Lower leg skin (tissue), 4 donors: ENCODE measurements at regions not wholly inside any gene's neighbourhood (a gene's known extent, or its start where the extent isn't known, plus 50 kb on each side); places are given as distances from the start of the nearest gene placed in this dataset.
"Not testable (repeated sequence)": the region's sequence is repeated elsewhere in the genome, so short reads cannot be mapped to it uniquely, and the experiment has no call there.

Experiments used
- DNase-seq, 2 donors: peaks; one replicate each; pipeline ENCODE4 v3.0.0-alpha.2; 2019; ENCODE audit warnings: low spot score in 2 of 2
- H3K4me3 ChIP-seq: fragments of 200-600 bp; sonication (generic); 2 replicates; pipeline ENCODE4 v1.5.1; 2017; ENCODE audit warnings: mild to moderate bottlenecking, low read depth; ENCODE audit not compliant: poor library complexity, severe bottlenecking
- POLR2A ChIP-seq, 2 donors: fragments of 450-650 bp; IDR thresholded peaks; one replicate each; pipeline ENCODE4 v1.6.1; 2016 to 2017; ENCODE audit warnings: antibody characterized with exemption in 2 of 2, mild to moderate bottlenecking in 1 of 2, moderate library complexity in 1 of 2
- WGBS, 2 donors: methylation state at CpG; one replicate each; pipeline ENCODE4 v1.1.5; 2018; 5-methylcytosine and 5-hydroxymethylcytosine counted together
- intact Hi-C: fragments of 100-400 bp; cut with DNase I; formaldehyde crosslinking; loops from one replicate; pipeline ENCODE4 v1.15.0; 2023; ENCODE audit warnings: low total_unique reads
- TF ChIP-seq, protein P1 (sequence below), 3 donors: fragments of 450-650 bp; IDR thresholded peaks; one replicate each; pipeline ENCODE4 v1.5.1; 2016; ENCODE audit warnings: antibody characterized with exemption in 3 of 3, mild to moderate bottlenecking in 3 of 3, moderate library complexity in 2 of 3

DNA sequence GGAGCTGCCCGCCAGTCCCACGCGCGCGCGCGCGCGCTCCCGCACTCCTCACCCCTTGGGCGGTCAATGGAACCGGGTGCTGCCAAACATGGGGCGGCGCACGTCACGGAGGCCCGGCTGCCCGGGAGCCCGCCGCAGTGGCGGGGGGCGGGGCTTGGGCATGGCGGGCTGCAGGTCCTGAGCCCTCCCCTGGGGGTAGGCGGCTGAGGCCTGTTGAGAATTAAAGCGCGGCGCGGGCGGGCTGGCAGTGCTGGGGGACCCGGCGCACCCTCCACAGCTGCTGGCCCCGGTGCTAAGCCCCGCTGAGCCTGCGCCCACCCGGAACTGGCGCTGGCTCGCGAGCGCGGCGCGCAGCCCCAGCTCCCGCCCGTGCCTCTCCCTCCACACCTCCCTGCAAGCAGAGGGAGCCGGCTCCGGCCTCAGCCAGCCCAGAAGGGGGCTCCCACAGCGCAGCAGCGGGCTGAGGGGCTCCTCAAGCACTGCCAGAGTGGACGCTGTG lies 634.2 kb downstream of the ANKRD7 start:
- no peak for TF ChIP-seq POLR2A (IDR thresholded peaks at IDR 0.05)
- TF ChIP-seq, protein P1, sequence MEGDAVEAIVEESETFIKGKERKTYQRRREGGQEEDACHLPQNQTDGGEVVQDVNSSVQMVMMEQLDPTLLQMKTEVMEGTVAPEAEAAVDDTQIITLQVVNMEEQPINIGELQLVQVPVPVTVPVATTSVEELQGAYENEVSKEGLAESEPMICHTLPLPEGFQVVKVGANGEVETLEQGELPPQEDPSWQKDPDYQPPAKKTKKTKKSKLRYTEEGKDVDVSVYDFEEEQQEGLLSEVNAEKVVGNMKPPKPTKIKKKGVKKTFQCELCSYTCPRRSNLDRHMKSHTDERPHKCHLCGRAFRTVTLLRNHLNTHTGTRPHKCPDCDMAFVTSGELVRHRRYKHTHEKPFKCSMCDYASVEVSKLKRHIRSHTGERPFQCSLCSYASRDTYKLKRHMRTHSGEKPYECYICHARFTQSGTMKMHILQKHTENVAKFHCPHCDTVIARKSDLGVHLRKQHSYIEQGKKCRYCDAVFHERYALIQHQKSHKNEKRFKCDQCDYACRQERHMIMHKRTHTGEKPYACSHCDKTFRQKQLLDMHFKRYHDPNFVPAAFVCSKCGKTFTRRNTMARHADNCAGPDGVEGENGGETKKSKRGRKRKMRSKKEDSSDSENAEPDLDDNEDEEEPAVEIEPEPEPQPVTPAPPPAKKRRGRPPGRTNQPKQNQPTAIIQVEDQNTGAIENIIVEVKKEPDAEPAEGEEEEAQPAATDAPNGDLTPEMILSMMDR (IDR thresholded peaks at IDR 0.05), result no peak
- H3K4me3 ChIP-seq, result no peak overlapping the region
- intact Hi-C loops, result no loop called here
- DNase-seq, result no peak
- 88 to 94% methylated on average over 29 to 36 of the region's 49 CpGs for WGBS, 2 donors

DNA sequence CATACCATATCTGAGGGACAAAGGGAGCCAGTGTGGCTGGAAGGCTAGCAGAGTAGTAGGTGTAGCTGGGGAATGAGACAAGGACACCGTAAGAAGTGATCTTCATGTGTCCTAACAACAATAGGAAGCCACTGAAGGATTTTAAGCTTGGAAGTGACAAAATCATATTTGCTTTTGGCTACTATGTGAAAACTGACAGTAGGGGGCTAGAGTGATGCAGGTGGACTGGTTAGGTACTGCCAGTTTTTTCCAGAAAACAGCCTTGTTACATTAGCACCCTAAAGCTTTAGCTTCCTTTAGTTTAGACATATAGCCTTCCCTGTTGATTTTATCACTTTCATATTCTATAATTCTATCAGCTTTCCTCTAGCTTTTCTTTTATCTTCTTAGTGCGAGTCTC lies 637.1 kb downstream of the ANKRD7 start:
- no peak for TF ChIP-seq POLR2A (IDR thresholded peaks at IDR 0.05)
- intact Hi-C loops, result no loop called here
- WGBS, 2 donors, result 67 to 82% methylated on average over 2 of the region's 2 CpGs
- H3K4me3 ChIP-seq, result no peak overlapping the region
- DNase-seq, result no peak

DNA sequence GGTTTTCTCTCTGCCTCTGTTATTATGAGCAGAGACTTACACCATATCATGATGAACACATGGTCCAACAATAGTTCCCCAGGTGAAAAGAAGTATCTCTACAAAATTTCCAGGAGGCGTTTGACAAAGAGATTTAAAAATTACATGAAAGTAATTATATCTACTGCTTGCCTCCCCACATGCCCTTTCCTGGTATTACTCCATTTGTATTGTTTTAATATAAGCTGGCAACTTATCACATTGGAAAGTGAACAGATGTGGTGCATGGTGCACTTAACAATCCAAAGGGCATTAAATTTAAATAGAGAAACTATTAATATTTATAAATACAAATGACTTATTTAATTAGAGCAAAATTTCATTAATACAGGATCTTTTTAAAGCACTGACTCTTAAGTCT lies 638.2 kb downstream of the ANKRD7 start:
- intact Hi-C loops, result no loop called here
- WGBS, 2 donors, result 50 to 63% methylated on average over 1 of the region's 1 CpG
- H3K4me3 ChIP-seq, result no peak overlapping the region
- DNase-seq, result no peak
- TF ChIP-seq, protein P1 (IDR thresholded peaks at IDR 0.05), result no peak
- TF ChIP-seq POLR2A (IDR thresholded peaks at IDR 0.05), result no peak

DNA sequence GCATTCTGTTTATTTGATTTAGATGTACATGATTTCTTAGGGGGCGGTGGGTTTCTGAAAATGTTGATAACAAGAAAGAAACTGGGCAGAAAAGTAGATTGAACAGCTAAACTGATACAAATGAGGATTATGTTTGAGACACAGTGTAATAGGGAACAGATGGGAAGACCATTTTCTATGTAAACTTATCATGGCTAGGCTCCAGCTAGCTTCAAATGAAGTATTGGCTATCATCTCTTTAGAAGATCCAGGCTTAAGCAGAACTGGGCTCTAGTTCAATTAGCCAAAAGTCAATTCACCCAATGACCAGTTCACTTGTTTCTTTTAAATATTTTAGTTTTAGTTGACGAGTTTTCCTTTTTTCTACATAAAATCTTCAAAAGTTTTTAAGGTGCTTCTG lies 639.5 kb downstream of the ANKRD7 start:
- no peak for DNase-seq
- WGBS, 2 donors, result 74 to 84% methylated on average over 2 of the region's 2 CpGs
- intact Hi-C loops, result no loop called here

DNA sequence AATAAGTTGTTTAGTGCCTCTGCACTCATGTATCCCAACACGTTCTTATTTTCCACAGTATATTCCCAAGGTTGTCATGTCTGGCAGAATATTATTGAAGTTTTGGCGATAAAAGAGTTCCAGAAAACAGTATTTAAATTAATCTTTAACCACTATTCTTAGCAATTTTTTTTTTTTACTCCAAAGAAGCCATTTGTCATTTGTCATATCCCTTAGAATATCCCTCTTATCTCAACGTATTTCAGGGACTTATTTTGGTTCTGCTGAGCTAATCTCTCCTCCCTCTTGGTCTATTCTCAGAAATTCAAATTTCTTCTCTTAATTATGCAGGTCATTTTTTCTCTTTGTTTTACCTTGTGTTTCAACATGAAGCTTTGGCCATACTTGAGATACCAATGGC lies 643.4 kb downstream of the ANKRD7 start:
- DNase-seq, result no peak
- no peak for TF ChIP-seq POLR2A (IDR thresholded peaks at IDR 0.05)
- TF ChIP-seq, protein P1 (IDR thresholded peaks at IDR 0.05), result no peak
- no peak overlapping the region for H3K4me3 ChIP-seq

More for the DNA sequence above, 639.5 kb downstream of the ANKRD7 start:
- TF ChIP-seq, protein P1 (IDR thresholded peaks at IDR 0.05), result no peak
- no peak overlapping the region for H3K4me3 ChIP-seq

DNA sequence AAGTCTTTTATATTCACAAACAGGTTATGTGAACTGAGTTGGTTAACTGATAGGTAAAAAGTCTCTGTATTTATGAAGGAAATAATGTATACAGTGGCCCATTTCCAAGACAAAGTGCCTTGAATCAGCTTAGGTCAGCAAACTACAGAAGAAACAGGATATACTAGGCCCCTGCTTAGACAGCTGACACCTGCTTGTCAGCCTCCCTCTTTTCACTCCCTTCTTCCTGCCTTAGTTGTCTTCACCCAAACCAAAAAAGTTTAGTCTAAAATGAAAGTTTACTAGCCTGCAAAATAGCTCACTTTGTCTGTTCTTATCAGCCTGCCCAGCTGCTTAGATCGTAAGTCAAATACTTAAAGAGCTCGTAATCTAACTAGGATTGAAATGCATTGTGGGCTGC lies 644.6 kb downstream of the ANKRD7 start:
- intact Hi-C loops, DNase-seq, H3K4me3 ChIP-seq: not testable (repeated sequence)
- WGBS, 2 donors, result 67 to 69% methylated on average over 2 of the region's 2 CpGs

More for the DNA sequence above, 643.4 kb downstream of the ANKRD7 start:
- intact Hi-C loops, result no loop called here
- WGBS, 2 donors, result 65 to 76% methylated on average over 3 of the region's 3 CpGs

DNA sequence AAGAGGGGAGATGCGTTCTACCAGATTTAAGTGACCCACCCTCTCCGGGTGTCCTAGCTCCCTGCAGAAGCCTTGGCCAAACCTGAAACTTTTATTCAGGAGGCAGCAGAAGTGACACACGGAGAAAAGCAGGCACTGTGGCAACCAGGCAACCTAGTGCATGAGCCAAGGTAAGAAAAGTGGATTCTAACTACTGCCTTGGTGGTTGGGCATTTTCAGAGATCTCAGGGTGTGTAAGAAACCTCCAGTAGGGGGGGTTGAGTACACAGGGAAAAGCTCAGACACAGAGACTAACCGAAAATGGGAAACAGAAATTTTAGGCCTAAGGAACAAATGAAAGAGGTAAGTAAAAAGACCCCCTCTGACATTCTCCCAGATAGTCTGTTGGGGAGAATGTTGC lies 645.7 kb downstream of the ANKRD7 start:
- H3K4me3 ChIP-seq, result no peak overlapping the region

More for the DNA sequence above, 645.7 kb downstream of the ANKRD7 start:
- 72 to 81% methylated on average over 4 of the region's 4 CpGs for WGBS, 2 donors
- intact Hi-C loops, result no loop called here
- no peak for DNase-seq
- TF ChIP-seq, protein P1 (IDR thresholded peaks at IDR 0.05), result no peak
- no peak for TF ChIP-seq POLR2A (IDR thresholded peaks at IDR 0.05)
